Activated CD8-positive, alpha-beta memory T cell treated with anti-CD3 and anti-CD28 coated beads for 4 hours (primary cell): ENCODE measurements at regions not wholly inside any gene's neighbourhood (a gene's known extent, or its start where the extent isn't known, plus 50 kb on each side); places are given as distances from the start of the nearest gene placed in this dataset.
"Not testable (repeated sequence)": the region's sequence is repeated elsewhere in the genome, so short reads cannot be mapped to it uniquely, and the experiment has no call there.

ENCODE experiments used
- DNase-seq, 2 donors: peaks; one replicate each; pipeline ENCODE4 v3.0.0-alpha.2; 2020; ENCODE audit warnings: low read depth in 2 of 2

- not testable (repeated sequence) for DNase-seq
These were observed 597.6 kb downstream of the ZEB2 start for GRCh38 chr2:143922261-143922830.

GRCh38 chr2:143918465-143918989 is 601.4 kb downstream of the ZEB2 start:
- DNase-seq, result no peak

GRCh38 chr2:143916781-143917180 is 603.1 kb downstream of the ZEB2 start:
- DNase-seq, result no peak

- DNase-seq, result no peak
These were observed 610.2 kb downstream of the ZEB2 start for GRCh38 chr2:143909577-143910353.

GRCh38 chr2:143908843-143909242 is 611.1 kb downstream of the ZEB2 start:
- DNase-seq, result no peak

- no peak for DNase-seq
These were observed 612.1 kb downstream of the ZEB2 start for GRCh38 chr2:143907801-143908200.

GRCh38 chr2:143906850-143907249 is 613.1 kb downstream of the ZEB2 start:
- DNase-seq, result no peak

- no peak for DNase-seq
These were observed 614.3 kb downstream of the ZEB2 start for GRCh38 chr2:143905587-143905986.

- no peak for DNase-seq
These were observed 616.6 kb downstream of the ZEB2 start for GRCh38 chr2:143903172-143903856.

- DNase-seq, result no peak
These were observed 618.6 kb downstream of the ZEB2 start for GRCh38 chr2:143901185-143901842.

- DNase-seq, result no peak
These were observed 619.9 kb downstream of the ZEB2 start for GRCh38 chr2:143899987-143900386.

GRCh38 chr2:143893371-143893770 is 626.5 kb downstream of the ZEB2 start:
- DNase-seq, result no peak

GRCh38 chr2:143891879-143892308 is 628.0 kb downstream of the ZEB2 start:
- no peak for DNase-seq

- no peak for DNase-seq
These were observed 629.1 kb downstream of the ZEB2 start for GRCh38 chr2:143890798-143891197.

GRCh38 chr2:143889216-143889615 is 630.7 kb downstream of the ZEB2 start:
- DNase-seq, result no peak

GRCh38 chr2:143885461-143885860 is 634.5 kb downstream of the ZEB2 start:
- DNase-seq, result no peak

GRCh38 chr2:143881246-143881645 is 638.7 kb downstream of the ZEB2 start:
- DNase-seq, result no peak

GRCh38 chr2:143877876-143878530 is 641.9 kb downstream of the ZEB2 start:
- DNase-seq, result no peak

- DNase-seq, result no peak
These were observed 642.9 kb downstream of the ZEB2 start for GRCh38 chr2:143877056-143877455.

GRCh38 chr2:143875295-143876233 is 644.4 kb downstream of the ZEB2 start:
- no peak for DNase-seq
